Activated B cell treated with CpG ODN at 0.5 μM for 24 hours (primary cell): ENCODE measurements at regions not wholly inside any gene's neighbourhood (a gene's known extent, or its start where the extent isn't known, plus 50 kb on each side); places are given as distances from the start of the nearest gene placed in this dataset.

Source experiments
- ATAC-seq: fragments of 200-7000 bp; cut with Tn5 transposase; one replicate; pipeline ENCODE4 v1.10.0; 2021; ENCODE audit warnings: low read depth, mild to moderate bottlenecking, moderate library complexity
- CTCF ChIA-PET: fragments of 350-600 bp; sonication (Branson Sonifier 250); formaldehyde crosslinking; loops from one replicate; lab custom pipeline; 2021; ENCODE audit warnings: antibody characterized with exemption; lab: Charles Lee
- POLR2A ChIA-PET: fragments of 350-600 bp; sonication (Branson Sonifier 250); formaldehyde crosslinking; loops from one replicate; lab custom pipeline; 2021; ENCODE audit warnings: antibody characterized with exemption; lab: Charles Lee
- DNase-seq: peaks from one replicate; pipeline ENCODE4 v3.0.0; 2022
- H3K27ac Mint-ChIP-seq: one replicate; pipeline ENCODE4 v1.8.0; 2020; ENCODE audit warnings: mixed read lengths
- H3K27me3 Mint-ChIP-seq: one replicate; pipeline ENCODE4 v1.8.0; 2021; ENCODE audit warnings: mixed read lengths
- H3K36me3 Mint-ChIP-seq: one replicate; pipeline ENCODE4 v1.8.0; 2021; ENCODE audit warnings: low read depth, mixed read lengths
- H3K4me1 Mint-ChIP-seq: one replicate; pipeline ENCODE4 v1.8.0; 2021; ENCODE audit warnings: mixed read lengths
- H3K4me3 Mint-ChIP-seq: one replicate; pipeline ENCODE4 v1.8.0; 2020; ENCODE audit warnings: mild to moderate bottlenecking, mixed read lengths
- H3K9me3 Mint-ChIP-seq: one replicate; pipeline ENCODE4 v1.8.0; 2020; ENCODE audit warnings: mixed read lengths
- intact Hi-C: fragments of 100-400 bp; cut with micrococcal nuclease; formaldehyde crosslinking; loops from one replicate; pipeline ENCODE4 v1.15.1; 2024
- TF ChIP-seq, protein P1 (sequence below): fragments of 200-600 bp; IDR thresholded peaks from one replicate; pipeline ENCODE4 v1.8.0; 2022; ENCODE audit warnings: antibody characterized with exemption, mild to moderate bottlenecking

DNA sequence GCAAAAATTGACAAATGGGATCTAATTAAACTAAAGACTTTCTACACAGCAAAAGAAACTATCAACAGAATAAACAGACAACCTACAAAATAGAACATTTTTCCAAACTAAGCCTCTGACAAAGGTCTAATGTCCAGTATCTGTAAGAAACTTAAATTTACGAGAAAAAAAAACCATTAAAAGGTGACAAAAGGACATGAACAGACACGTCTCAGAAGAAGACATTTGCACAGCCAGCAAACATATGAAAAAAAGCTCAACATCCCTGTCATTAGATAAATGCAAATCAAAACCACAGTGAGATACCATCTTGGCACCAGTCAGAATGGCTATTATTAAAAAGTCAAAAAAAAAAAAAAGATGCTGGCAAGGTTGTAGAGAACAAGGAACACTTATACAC lies 70.6 kb upstream of the GRIK2 start:
- ChIA-PET CTCF (no interaction called here), POLR2A (no interaction called here)
- Mint-ChIP-seq H3K27me3 (no peaks in the 10 kb centered on the region), H3K36me3 (no peaks in the 10 kb centered on the region), H3K27ac (no peak overlapping the region), H3K4me1 (no peaks in the 10 kb centered on the region), H3K9me3 (no peaks in the 10 kb centered on the region), H3K4me3 (no peak overlapping the region)
- intact Hi-C loops: no loop called here
- DNase-seq: no peak
- TF ChIP-seq, protein P1, sequence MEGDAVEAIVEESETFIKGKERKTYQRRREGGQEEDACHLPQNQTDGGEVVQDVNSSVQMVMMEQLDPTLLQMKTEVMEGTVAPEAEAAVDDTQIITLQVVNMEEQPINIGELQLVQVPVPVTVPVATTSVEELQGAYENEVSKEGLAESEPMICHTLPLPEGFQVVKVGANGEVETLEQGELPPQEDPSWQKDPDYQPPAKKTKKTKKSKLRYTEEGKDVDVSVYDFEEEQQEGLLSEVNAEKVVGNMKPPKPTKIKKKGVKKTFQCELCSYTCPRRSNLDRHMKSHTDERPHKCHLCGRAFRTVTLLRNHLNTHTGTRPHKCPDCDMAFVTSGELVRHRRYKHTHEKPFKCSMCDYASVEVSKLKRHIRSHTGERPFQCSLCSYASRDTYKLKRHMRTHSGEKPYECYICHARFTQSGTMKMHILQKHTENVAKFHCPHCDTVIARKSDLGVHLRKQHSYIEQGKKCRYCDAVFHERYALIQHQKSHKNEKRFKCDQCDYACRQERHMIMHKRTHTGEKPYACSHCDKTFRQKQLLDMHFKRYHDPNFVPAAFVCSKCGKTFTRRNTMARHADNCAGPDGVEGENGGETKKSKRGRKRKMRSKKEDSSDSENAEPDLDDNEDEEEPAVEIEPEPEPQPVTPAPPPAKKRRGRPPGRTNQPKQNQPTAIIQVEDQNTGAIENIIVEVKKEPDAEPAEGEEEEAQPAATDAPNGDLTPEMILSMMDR: no peak
- no peak for ATAC-seq

GRCh38 chr6:101326411-101326810 lies 67.1 kb upstream of the GRIK2 start:
- ATAC-seq: no peak
- TF ChIP-seq, protein P1: no peak
- no peaks in the 10 kb centered on the region for H3K9me3 Mint-ChIP-seq
- intact Hi-C loops: no loop called here
- no peak overlapping the region for H3K27ac Mint-ChIP-seq
- no peaks in the 10 kb centered on the region for H3K27me3 Mint-ChIP-seq
- no peaks in the 10 kb centered on the region for H3K36me3 Mint-ChIP-seq
- ChIA-PET CTCF (no interaction called here), POLR2A (no interaction called here)
- H3K4me1 Mint-ChIP-seq: no peaks in the 10 kb centered on the region
- DNase-seq: no peak
- no peak overlapping the region for H3K4me3 Mint-ChIP-seq

DNA sequence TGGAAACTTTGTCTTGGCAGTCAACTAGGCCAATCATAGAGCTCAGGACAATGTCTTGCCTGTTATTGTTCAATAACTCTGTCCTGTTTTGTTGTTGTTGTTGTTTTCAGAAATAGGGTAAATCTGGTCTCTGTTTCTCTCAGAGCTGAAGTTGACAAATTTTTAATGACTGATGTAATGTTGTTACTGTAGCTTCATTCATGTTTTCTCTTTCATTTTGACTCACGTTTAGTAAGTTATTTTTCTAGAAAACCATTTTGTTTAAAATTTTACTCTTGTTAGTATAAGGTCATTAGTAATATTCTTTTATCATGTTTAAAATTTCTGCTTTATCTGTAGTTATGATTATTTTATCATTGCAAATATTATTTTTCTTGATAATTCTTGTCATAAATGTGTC lies 51.6 kb upstream of the GRIK2 start:
- CTCF ChIA-PET: no interaction called here
- intact Hi-C loops: no loop called here
- ATAC-seq: no peak
- Mint-ChIP-seq H3K9me3 (peaks cover 6% of the 10 kb centered on the region), H3K4me3 (no peak overlapping the region), H3K27me3 (no peaks in the 10 kb centered on the region), H3K4me1 (no peaks in the 10 kb centered on the region), H3K27ac (no peak overlapping the region), H3K36me3 (no peaks in the 10 kb centered on the region)
- POLR2A ChIA-PET: no interaction called here
- no peak for DNase-seq
- TF ChIP-seq, protein P1: no peak
